WTC11 (cell line): ENCODE measurements at regions not wholly inside any gene's neighbourhood (a gene's known extent, or its start where the extent isn't known, plus 50 kb on each side); places are given as distances from the start of the nearest gene placed in this dataset.

Source experiments
- CREB1 ChIP-seq: sonication (generic); formaldehyde crosslinking; IDR thresholded peaks from 2 replicates; pipeline ENCODE4 v1.8.0; 2023; ENCODE audit warnings: mild to moderate bottlenecking, missing genetic modification reagents
- JUN ChIP-seq: sonication (generic); formaldehyde crosslinking; IDR thresholded peaks from 2 replicates; pipeline ENCODE4 v1.8.0; 2023; ENCODE audit warnings: mild to moderate bottlenecking, missing genetic modification reagents
- TF ChIP-seq, protein P1 (sequence below): fragments of 200-600 bp; IDR thresholded peaks from 2 replicates; pipeline ENCODE4 v1.8.0; 2022; ENCODE audit warnings: antibody characterized with exemption
- TF ChIP-seq, protein P2 (sequence below): sonication (generic); formaldehyde crosslinking; IDR thresholded peaks from 2 replicates; pipeline ENCODE4 v1.8.1; 2022; ENCODE audit warnings: low read depth, mild to moderate bottlenecking, moderate library complexity, missing genetic modification reagents, borderline replicate concordance
- TF ChIP-seq, protein P3 (sequence below): sonication (generic); formaldehyde crosslinking; IDR thresholded peaks from 2 replicates; pipeline ENCODE4 v1.8.1; 2023; ENCODE audit warnings: mild to moderate bottlenecking, missing genetic modification reagents, moderate library complexity
- TF ChIP-seq, protein P4 (sequence below): sonication (generic); formaldehyde crosslinking; IDR thresholded peaks from 2 replicates; pipeline ENCODE4 v1.8.1; 2023; ENCODE audit warnings: mild to moderate bottlenecking, missing genetic modification reagents
- TF ChIP-seq, protein P5 (sequence below): sonication (generic); formaldehyde crosslinking; IDR thresholded peaks from 2 replicates; pipeline ENCODE4 v1.8.1; 2023; ENCODE audit warnings: mild to moderate bottlenecking, missing genetic modification reagents, borderline replicate concordance
- TF ChIP-seq, protein P6 (sequence below): sonication (generic); formaldehyde crosslinking; IDR thresholded peaks from 2 replicates; pipeline ENCODE4 v1.8.0; 2022; ENCODE audit warnings: mild to moderate bottlenecking, missing genetic modification reagents
- TF ChIP-seq, protein P7 (sequence below): sonication (generic); formaldehyde crosslinking; IDR thresholded peaks from 2 replicates; pipeline ENCODE4 v1.8.1; 2022; ENCODE audit warnings: mild to moderate bottlenecking, moderate library complexity, missing genetic modification reagents
- TF ChIP-seq, protein P8 (sequence below): sonication (generic); formaldehyde crosslinking; conservative IDR thresholded peaks from 2 replicates; pipeline ENCODE4 v1.8.1; 2023; ENCODE audit warnings: mild to moderate bottlenecking, low read depth, missing genetic modification reagents, moderate library complexity

DNA sequence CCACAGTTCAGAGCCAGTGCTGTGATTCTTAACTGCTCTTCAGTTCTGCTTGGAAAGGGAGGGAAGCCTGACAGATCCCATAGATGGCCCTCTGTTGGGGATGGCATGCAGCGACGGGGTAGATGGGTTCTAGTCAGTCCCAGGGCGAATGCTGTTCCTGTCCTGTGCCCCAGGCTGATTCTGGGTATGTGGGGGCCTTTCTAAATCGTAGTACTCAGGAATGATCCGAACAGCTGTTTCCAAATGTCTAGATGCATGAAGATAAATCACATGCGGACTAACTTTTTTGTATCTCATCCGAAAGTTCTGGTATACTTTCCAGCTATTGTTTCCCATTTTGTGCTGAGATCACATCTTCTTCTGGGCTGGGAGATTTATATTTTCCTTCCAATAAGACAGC, 186.0 kb upstream of the MKI67 start:
- TF ChIP-seq, protein P1, sequence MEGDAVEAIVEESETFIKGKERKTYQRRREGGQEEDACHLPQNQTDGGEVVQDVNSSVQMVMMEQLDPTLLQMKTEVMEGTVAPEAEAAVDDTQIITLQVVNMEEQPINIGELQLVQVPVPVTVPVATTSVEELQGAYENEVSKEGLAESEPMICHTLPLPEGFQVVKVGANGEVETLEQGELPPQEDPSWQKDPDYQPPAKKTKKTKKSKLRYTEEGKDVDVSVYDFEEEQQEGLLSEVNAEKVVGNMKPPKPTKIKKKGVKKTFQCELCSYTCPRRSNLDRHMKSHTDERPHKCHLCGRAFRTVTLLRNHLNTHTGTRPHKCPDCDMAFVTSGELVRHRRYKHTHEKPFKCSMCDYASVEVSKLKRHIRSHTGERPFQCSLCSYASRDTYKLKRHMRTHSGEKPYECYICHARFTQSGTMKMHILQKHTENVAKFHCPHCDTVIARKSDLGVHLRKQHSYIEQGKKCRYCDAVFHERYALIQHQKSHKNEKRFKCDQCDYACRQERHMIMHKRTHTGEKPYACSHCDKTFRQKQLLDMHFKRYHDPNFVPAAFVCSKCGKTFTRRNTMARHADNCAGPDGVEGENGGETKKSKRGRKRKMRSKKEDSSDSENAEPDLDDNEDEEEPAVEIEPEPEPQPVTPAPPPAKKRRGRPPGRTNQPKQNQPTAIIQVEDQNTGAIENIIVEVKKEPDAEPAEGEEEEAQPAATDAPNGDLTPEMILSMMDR = no peak
- TF ChIP-seq, protein P2, sequence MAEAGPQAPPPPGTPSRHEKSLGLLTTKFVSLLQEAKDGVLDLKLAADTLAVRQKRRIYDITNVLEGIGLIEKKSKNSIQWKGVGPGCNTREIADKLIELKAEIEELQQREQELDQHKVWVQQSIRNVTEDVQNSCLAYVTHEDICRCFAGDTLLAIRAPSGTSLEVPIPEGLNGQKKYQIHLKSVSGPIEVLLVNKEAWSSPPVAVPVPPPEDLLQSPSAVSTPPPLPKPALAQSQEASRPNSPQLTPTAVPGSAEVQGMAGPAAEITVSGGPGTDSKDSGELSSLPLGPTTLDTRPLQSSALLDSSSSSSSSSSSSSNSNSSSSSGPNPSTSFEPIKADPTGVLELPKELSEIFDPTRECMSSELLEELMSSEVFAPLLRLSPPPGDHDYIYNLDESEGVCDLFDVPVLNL (CRISPR knock-in tag) = no peak
- TF ChIP-seq, protein P3, sequence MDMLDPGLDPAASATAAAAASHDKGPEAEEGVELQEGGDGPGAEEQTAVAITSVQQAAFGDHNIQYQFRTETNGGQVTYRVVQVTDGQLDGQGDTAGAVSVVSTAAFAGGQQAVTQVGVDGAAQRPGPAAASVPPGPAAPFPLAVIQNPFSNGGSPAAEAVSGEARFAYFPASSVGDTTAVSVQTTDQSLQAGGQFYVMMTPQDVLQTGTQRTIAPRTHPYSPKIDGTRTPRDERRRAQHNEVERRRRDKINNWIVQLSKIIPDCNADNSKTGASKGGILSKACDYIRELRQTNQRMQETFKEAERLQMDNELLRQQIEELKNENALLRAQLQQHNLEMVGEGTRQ (CRISPR knock-in tag) = no peak
- TF ChIP-seq JUN (CRISPR knock-in tag) (no peak), CREB1 (no peak)
- TF ChIP-seq, protein P4, sequence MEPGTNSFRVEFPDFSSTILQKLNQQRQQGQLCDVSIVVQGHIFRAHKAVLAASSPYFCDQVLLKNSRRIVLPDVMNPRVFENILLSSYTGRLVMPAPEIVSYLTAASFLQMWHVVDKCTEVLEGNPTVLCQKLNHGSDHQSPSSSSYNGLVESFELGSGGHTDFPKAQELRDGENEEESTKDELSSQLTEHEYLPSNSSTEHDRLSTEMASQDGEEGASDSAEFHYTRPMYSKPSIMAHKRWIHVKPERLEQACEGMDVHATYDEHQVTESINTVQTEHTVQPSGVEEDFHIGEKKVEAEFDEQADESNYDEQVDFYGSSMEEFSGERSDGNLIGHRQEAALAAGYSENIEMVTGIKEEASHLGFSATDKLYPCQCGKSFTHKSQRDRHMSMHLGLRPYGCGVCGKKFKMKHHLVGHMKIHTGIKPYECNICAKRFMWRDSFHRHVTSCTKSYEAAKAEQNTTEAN (CRISPR knock-in tag) = no peak
- TF ChIP-seq, protein P5, sequence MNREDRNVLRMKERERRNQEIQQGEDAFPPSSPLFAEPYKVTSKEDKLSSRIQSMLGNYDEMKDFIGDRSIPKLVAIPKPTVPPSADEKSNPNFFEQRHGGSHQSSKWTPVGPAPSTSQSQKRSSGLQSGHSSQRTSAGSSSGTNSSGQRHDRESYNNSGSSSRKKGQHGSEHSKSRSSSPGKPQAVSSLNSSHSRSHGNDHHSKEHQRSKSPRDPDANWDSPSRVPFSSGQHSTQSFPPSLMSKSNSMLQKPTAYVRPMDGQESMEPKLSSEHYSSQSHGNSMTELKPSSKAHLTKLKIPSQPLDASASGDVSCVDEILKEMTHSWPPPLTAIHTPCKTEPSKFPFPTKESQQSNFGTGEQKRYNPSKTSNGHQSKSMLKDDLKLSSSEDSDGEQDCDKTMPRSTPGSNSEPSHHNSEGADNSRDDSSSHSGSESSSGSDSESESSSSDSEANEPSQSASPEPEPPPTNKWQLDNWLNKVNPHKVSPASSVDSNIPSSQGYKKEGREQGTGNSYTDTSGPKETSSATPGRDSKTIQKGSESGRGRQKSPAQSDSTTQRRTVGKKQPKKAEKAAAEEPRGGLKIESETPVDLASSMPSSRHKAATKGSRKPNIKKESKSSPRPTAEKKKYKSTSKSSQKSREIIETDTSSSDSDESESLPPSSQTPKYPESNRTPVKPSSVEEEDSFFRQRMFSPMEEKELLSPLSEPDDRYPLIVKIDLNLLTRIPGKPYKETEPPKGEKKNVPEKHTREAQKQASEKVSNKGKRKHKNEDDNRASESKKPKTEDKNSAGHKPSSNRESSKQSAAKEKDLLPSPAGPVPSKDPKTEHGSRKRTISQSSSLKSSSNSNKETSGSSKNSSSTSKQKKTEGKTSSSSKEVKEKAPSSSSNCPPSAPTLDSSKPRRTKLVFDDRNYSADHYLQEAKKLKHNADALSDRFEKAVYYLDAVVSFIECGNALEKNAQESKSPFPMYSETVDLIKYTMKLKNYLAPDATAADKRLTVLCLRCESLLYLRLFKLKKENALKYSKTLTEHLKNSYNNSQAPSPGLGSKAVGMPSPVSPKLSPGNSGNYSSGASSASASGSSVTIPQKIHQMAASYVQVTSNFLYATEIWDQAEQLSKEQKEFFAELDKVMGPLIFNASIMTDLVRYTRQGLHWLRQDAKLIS (CRISPR knock-in tag) = no peak
- TF ChIP-seq, protein P6, sequence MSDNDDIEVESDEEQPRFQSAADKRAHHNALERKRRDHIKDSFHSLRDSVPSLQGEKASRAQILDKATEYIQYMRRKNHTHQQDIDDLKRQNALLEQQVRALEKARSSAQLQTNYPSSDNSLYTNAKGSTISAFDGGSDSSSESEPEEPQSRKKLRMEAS (CRISPR knock-in tag) = no peak
- TF ChIP-seq, protein P7, sequence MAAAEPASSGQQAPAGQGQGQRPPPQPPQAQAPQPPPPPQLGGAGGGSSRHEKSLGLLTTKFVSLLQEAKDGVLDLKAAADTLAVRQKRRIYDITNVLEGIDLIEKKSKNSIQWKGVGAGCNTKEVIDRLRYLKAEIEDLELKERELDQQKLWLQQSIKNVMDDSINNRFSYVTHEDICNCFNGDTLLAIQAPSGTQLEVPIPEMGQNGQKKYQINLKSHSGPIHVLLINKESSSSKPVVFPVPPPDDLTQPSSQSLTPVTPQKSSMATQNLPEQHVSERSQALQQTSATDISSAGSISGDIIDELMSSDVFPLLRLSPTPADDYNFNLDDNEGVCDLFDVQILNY (CRISPR knock-in tag) = no peak
- TF ChIP-seq, protein P8, sequence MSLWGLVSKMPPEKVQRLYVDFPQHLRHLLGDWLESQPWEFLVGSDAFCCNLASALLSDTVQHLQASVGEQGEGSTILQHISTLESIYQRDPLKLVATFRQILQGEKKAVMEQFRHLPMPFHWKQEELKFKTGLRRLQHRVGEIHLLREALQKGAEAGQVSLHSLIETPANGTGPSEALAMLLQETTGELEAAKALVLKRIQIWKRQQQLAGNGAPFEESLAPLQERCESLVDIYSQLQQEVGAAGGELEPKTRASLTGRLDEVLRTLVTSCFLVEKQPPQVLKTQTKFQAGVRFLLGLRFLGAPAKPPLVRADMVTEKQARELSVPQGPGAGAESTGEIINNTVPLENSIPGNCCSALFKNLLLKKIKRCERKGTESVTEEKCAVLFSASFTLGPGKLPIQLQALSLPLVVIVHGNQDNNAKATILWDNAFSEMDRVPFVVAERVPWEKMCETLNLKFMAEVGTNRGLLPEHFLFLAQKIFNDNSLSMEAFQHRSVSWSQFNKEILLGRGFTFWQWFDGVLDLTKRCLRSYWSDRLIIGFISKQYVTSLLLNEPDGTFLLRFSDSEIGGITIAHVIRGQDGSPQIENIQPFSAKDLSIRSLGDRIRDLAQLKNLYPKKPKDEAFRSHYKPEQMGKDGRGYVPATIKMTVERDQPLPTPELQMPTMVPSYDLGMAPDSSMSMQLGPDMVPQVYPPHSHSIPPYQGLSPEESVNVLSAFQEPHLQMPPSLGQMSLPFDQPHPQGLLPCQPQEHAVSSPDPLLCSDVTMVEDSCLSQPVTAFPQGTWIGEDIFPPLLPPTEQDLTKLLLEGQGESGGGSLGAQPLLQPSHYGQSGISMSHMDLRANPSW (CRISPR knock-in tag) = no peak
